ENCODE measurements at regions not wholly inside any gene's neighbourhood (a gene's known extent, or its start where the extent isn't known, plus 50 kb on each side); places are given as distances from the start of the nearest gene placed in this dataset.

- DNase-seq (ENCODE audit: low read depth in 1 of 2, low spot score in 1 of 2) = no peak
Measured at GRCh38 chr18:22668496-22668895, 250.8 kb upstream of the CTAGE1 start.

DNA sequence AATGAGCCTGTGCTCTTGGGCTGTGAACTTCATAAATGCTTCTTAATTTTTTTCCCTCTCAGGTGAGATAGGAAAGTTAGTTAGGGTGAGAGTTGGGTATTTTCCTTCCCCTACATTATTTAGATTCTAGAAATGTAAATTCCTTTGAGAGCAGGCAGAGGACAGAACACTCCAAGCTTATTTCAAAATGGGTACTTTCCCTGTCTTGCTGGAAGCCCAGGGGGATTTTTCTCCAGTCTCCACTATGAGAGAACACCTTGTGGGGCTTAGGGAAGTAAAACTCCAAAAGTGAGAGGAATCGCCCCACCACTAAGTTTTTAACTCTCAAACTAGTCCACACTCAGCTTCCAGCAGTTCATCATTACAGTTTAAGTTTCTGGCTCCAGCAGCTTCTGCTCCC, 253.2 kb upstream of the CTAGE1 start:
- no peak for DNase-seq (ENCODE audit: low read depth in 1 of 2, low spot score in 1 of 2)

- DNase-seq (ENCODE audit: low read depth in 1 of 2, low spot score in 1 of 2) = no peak
Measured at GRCh38 chr18:22673182-22673862, 255.6 kb upstream of the CTAGE1 start.

DNA sequence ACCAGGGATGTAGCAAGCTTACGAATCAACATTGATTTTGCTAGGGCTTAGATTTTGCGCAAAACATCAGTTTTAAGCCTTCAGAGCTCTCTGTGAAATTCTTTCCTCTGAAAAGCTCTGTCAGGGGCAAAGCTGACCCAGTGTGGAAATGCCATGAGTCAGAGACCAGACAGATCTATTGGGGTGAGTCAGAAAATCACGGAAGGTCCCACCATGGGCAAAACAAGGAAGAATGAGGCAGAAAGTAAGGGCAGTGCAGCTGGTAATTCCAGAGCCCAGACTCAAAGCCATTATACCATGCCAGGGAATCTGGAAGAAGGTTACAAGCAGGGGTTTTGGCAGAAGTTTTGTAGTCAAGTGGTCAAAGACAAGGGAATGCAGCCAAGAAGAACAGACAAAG, 256.6 kb upstream of the CTAGE1 start:
- no peak for DNase-seq (ENCODE audit: low read depth in 1 of 2, low spot score in 1 of 2)

DNA sequence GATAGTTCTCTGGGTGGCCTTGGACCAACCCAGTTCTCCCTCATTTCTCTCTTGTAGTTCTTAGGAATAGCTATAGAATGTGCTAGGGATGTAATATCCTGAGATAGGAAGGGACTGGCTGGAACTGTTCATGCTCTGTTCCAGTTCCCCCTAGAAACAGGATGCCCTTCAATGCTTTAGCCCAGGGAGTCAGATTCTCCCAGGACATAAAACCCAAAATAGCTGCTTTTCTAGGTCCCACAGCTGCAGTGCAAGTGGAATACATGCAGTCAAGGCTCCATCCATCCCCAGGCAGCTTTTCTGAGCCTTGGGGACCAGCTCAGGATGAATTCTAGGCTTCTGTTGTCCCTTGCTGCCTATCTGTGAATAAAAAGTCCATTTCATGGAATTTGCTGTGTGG, 257.3 kb upstream of the CTAGE1 start:
- no peak for DNase-seq (ENCODE audit: low read depth in 1 of 2, low spot score in 1 of 2)

GRCh38 chr18:22676423-22676822, 256.7 kb upstream of the RBBP8 start:
- no peak for DNase-seq (ENCODE audit: low read depth in 1 of 2, low spot score in 1 of 2)

GRCh38 chr18:22678486-22678885, 254.6 kb upstream of the RBBP8 start:
- no peak for DNase-seq (ENCODE audit: low read depth in 1 of 2, low spot score in 1 of 2)

GRCh38 chr18:22680944-22681343, 252.2 kb upstream of the RBBP8 start:
- DNase-seq (ENCODE audit: low read depth in 1 of 2, low spot score in 1 of 2) = no peak

GRCh38 chr18:22681908-22682307, 251.2 kb upstream of the RBBP8 start:
- no peak for DNase-seq (ENCODE audit: low read depth in 1 of 2, low spot score in 1 of 2)

DNA sequence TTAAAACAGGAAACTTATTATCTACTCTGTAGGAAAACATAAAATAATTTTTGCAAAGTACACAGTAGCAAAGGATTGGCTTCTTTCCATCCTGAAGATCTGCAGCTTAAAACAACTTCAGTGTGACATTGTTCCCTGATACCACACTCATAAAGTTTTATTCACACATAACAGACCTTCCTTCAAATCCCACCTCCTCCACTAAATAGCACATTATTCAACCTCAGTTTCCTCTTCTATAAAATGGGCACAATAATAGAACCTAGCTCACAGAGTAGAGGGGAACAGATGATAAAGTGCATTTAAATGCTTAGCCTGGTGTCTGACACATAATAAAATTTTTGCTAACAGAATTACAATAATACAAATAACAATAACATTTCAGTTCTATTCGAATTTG, 250.4 kb upstream of the RBBP8 start:
- DNase-seq (ENCODE audit: low read depth in 1 of 2, low spot score in 1 of 2) = no peak

- no peak for DNase-seq (ENCODE audit: low read depth in 1 of 2, low spot score in 1 of 2)
Measured at GRCh38 chr18:22683196-22683676, 249.9 kb upstream of the RBBP8 start.

GRCh38 chr18:22683786-22684185, 249.3 kb upstream of the RBBP8 start:
- no peak for DNase-seq (ENCODE audit: low read depth in 1 of 2, low spot score in 1 of 2)

DNA sequence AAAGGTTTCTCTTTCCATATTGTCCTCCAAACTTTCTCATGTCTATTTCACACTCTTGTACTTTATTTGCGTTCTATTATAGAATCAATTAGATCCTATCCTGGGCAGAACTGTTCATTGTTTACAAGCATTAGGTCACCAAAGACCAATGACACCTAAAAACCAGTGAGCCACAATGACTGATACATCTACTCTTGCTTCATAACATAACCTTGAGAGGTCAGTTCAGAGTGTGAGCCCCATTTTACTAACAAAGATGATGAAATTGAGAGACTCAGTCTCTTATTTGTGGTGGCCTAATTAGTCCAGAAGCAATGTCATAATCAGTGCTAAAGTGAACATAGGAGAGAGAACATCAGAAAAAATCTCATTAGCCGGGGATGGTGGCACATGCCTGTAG, 248.9 kb upstream of the RBBP8 start:
- DNase-seq (ENCODE audit: low read depth in 1 of 2, low spot score in 1 of 2) = no peak

GRCh38 chr18:22685788-22686187, 247.3 kb upstream of the RBBP8 start:
- DNase-seq (ENCODE audit: low read depth in 1 of 2, low spot score in 1 of 2) = no peak

DNA sequence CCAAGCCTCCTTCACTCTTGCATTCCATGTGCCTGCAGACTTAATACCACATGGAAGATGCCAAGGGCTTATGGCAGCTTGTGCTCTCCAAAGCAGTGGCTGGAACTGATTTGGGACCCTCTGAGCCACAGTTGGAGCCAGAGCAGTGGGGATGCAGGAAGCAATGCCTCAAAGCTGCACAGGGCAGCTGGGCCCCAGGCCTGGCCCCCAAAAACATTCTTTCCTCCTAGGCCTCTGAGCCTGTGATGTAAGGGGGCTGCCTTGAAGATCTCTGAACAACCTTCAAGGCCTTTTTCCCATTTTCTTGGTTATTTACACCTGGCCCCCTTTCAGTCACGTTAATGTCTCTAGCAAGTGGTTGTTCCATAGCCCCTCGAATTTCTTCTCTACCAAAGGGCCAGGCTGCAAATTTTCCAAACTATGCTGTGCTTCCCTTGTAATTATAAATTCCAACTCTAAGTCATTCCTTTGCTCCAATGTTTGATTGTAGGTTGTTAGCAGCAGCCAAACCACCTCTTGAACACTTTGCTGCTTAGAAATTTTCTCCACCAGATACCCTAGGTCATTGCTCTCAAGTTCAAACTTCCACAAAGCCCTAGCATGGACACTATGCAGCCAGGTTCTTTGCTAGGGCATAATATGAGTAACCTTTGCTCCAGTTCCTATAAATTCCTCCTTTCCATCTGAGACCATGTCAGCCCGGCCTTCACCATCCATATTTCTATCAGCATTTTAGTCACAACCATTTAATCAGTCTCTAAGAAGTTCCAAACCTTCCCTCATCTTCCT, 245.0 kb upstream of the RBBP8 start:
- no peak for DNase-seq (ENCODE audit: low read depth in 1 of 2, low spot score in 1 of 2)

- DNase-seq (ENCODE audit: low read depth in 1 of 2, low spot score in 1 of 2) = no peak
Measured at GRCh38 chr18:22688877-22689496, 244.1 kb upstream of the RBBP8 start.

DNA sequence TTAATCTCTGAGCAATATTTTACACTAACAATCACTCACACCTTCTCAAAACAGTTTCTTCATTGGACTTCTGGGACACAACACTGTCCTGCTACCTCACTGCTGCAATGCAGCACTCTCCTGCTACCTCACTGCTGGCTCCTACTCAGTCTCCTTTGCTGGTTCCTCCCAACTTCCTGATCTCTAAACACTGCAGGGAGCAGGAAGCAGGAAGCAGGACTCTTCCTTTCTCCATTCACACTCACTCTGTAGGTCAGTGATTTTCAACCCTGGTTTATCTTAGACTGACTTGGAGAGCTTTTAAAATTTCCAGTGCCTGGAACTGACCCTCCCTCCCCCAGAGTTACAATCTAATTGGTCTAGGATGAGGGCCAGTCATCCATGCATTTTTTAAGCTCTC, 243.4 kb upstream of the RBBP8 start:
- no peak for DNase-seq (ENCODE audit: low read depth in 1 of 2, low spot score in 1 of 2)

DNA sequence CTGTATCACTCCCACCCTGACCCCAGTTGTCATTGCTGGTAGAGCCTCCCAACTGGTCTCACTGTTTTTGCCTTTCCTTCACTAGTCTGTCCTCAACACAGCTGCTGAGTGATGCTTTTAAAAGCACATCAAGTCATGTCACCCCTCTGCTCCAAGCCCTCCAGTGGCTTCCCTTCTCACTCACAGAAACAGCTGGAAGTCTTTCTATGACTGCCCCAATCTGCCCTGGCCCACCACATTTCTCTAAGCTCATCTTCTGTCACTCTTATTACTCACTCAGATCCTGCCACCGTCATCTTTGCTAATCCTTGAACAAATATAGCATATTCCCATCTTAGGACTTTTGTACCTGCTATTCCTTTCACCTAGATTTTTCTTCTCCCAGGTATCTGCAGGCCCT, 242.6 kb upstream of the RBBP8 start:
- DNase-seq (ENCODE audit: low read depth in 1 of 2, low spot score in 1 of 2) = no peak

DNA sequence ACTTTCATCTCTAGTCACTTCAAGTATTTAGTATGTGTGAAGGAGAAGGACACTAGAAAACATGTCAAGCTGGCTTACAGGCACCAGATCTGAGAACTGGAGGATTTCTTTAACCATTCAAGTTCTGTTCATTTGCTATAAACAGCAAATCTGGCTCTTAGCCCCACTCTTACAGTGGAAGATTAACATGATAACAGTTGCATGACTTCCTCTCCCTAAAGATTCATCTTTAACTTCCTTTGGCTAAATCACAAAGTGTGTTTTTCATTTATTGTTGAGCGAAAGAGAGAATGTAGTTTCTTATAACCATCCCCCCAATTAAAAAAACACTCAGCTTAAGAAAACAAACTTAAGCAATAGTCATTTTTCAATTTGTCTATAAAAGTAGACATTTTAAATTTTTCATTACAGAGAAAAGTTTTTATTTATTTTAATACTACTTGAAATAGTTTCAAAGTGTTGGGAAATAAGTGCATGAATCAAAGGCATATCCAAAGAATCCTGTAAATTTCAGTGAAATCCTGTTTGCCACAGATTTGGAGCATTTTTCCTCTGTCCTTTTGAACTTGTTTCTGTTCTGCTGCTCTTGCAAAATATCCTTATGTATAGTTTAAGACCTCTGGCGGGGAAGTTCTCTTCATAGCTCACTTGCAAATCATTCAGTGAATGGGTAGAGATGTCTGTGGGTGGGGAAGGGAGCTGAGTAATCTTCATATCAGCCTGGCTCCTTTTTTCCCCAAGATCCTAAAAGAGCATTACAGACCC, 241.0 kb upstream of the RBBP8 start:
- no peak for DNase-seq (ENCODE audit: low read depth in 1 of 2, low spot score in 1 of 2)

DNA sequence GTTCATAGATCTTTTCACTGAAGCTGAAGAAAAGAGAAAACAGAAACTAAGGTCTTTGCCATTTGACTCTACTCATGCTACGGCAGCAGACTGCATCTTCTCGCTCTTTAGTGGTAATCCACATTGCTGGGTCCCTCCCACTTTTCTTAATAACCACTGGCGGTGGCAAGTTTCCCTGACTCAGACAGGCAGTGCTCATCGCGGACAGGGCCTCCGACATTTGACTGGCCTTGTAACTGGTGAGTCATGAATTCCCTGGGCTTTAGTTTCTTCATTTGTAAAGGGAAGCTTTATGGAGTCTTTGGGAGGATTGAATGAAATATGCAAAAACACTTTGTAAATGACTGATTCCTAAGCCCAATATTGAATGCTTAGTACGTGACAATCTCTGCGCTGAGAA, 238.2 kb upstream of the RBBP8 start:
- DNase-seq (ENCODE audit: low read depth in 1 of 2, low spot score in 1 of 2) = no peak

GRCh38 chr18:22695674-22696073, 237.5 kb upstream of the RBBP8 start:
- DNase-seq (ENCODE audit: low read depth in 1 of 2, low spot score in 1 of 2) = no peak

DNA sequence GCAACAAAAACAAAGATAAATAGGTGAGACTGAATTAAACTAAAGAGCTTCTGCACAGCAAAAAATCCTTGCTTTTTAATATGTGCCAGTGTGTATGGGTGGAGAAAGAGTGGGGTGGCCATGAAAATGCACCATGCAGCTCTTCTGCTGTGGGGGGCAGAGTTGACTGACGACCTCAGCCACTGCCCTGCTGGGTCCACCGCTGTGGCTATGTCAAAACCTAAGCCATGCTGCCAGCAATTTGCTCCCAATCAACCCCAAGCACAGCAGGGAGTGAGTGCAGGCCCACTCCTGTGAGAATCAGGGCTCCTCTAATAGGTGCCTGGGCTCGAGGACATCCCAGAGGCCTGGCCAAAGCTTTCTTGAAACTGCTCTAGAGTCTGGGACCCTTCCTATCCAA, 235.6 kb upstream of the RBBP8 start:
- no peak for DNase-seq (ENCODE audit: low read depth in 1 of 2, low spot score in 1 of 2)

All from activated CD4-positive, alpha-beta T cell treated with anti-CD3 and anti-CD28 coated beads, Interleukin-2, amount 50 U/mL, for 24 hours (primary cell).